Memory B cell (primary cell): ENCODE measurements at regions not wholly inside any gene's neighbourhood (a gene's known extent, or its start where the extent isn't known, plus 50 kb on each side); places are given as distances from the start of the nearest gene placed in this dataset.

Source experiments
- ATAC-seq: fragments of 150-1000 bp; cut with Tn5 transposase; 2 replicates; pipeline ENCODE4 v1.10.0; 2021; ENCODE audit warnings: low read depth, mild to moderate bottlenecking, moderate library complexity
- DNase-seq, 2 donors: peaks; one replicate each; pipeline ENCODE4 v3.0.0; 2022; ENCODE audit warnings: low spot score in 2 of 2
- H3K27ac Mint-ChIP-seq: one replicate; pipeline ENCODE4 v1.8.0; 2022; ENCODE audit warnings: mild to moderate bottlenecking, moderate library complexity, mixed read lengths
- H3K27me3 Mint-ChIP-seq: one replicate; pipeline ENCODE4 v1.8.0; 2022; ENCODE audit warnings: mixed read lengths
- H3K36me3 Mint-ChIP-seq: one replicate; pipeline ENCODE4 v1.8.0; 2022; ENCODE audit warnings: mild to moderate bottlenecking, mixed read lengths
- H3K4me1 Mint-ChIP-seq: one replicate; pipeline ENCODE4 v1.8.0; 2022; ENCODE audit warnings: mixed read lengths
- H3K4me3 Mint-ChIP-seq: one replicate; pipeline ENCODE4 v1.8.0; 2022; ENCODE audit warnings: mild to moderate bottlenecking, moderate library complexity, mixed read lengths
- H3K9me3 Mint-ChIP-seq: one replicate; pipeline ENCODE4 v1.8.0; 2022; ENCODE audit warnings: mixed read lengths

DNA sequence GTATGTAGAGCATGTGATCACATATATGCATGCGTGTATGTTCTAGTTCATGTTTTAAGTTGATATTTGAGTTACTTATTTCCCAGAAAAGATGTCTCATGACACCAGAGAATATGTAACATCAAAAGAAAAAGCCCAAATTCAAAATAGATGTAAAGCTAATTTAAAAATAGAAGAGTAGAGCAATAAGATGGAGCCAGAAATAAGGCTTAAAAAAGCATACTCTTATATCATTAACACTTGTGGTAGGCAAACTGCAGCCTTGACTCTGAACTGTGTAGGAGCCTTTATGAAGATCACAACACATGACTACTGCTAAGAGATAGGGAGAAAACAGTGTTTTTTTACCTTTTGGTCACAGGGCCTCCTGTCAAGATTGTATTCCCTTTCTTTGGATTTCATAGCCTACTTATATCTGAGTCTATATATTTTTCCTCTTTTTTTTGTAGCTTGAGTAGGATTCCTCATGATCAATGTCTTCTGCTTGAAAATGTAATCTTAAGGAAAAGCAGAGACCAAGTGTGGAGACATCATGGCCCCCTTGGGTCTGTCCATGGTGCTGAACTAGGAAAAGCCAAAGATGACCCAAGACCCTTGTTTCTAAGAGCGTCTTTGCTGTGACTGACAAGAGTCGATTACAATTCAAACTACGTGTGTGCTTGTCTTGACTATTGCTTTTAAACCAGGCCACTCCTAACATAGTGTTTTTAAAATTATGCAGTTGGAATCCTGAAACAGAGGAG, 390.4 kb downstream of the SHISA9 start:
- no peak overlapping the region for H3K4me3 Mint-ChIP-seq
- peaks cover 8% of the 10 kb centered on the region for H3K9me3 Mint-ChIP-seq
- H3K4me1 Mint-ChIP-seq: no peaks in the 10 kb centered on the region
- peaks cover 10% of the 10 kb centered on the region for H3K27me3 Mint-ChIP-seq
- ATAC-seq (no peak), DNase-seq (no peak)
- H3K36me3 Mint-ChIP-seq: no peaks in the 10 kb centered on the region
- no peak overlapping the region for H3K27ac Mint-ChIP-seq

DNA sequence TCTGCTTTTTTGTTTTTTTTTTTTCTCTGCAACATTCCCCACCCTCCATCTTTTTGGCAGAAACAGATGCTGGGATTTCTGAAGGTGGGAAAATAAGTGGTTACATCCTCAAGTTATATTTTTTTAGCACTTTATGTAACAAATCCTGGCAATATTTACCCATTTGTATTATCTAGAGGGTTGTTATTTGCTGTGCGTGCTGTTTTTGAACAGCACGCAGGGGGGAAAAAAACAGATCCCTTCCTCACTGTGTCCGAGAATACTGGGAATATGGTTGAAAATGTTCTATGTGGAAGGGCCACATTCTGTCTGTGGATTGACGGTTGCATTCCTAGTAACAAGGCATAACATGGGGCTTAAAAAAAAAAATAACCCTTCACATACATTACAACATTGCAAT, 394.8 kb downstream of the SHISA9 start:
- peaks cover 3% of the 10 kb centered on the region for H3K36me3 Mint-ChIP-seq
- DNase-seq (no peak), ATAC-seq (no peak)
- H3K9me3 Mint-ChIP-seq: peaks cover 3% of the 10 kb centered on the region
- H3K27ac Mint-ChIP-seq: no peak overlapping the region
- H3K4me3 Mint-ChIP-seq: no peak overlapping the region
- no peaks in the 10 kb centered on the region for H3K4me1 Mint-ChIP-seq
- peaks cover 3% of the 10 kb centered on the region for H3K27me3 Mint-ChIP-seq

DNA sequence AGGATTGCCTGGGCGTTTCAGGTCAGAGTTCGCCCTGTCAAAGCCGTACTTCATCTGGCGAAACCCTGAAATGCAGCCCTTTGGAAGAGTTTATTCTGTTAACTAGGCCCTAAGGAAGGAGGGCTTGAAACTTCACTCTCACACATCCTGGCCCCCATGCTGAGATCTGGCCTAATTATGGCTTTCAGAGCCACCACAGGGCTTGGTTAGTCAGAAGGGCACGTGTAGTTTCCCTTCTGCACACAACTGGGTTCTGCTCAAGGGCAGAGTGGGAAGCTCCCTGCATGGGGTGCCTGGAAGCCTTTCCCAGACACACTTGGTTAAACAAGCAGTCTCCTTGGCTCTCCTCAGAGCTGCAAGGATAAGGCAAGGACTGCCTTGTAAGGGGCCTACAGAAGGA, 397.3 kb downstream of the SHISA9 start:
- H3K9me3 Mint-ChIP-seq: peaks cover 3% of the 10 kb centered on the region
- H3K4me3 Mint-ChIP-seq: no peak overlapping the region
- H3K27me3 Mint-ChIP-seq: peaks cover 3% of the 10 kb centered on the region
- no peaks in the 10 kb centered on the region for H3K4me1 Mint-ChIP-seq
- no peak for DNase-seq
- H3K27ac Mint-ChIP-seq: no peak overlapping the region
- ATAC-seq: no peak
- H3K36me3 Mint-ChIP-seq: peaks cover 3% of the 10 kb centered on the region

DNA sequence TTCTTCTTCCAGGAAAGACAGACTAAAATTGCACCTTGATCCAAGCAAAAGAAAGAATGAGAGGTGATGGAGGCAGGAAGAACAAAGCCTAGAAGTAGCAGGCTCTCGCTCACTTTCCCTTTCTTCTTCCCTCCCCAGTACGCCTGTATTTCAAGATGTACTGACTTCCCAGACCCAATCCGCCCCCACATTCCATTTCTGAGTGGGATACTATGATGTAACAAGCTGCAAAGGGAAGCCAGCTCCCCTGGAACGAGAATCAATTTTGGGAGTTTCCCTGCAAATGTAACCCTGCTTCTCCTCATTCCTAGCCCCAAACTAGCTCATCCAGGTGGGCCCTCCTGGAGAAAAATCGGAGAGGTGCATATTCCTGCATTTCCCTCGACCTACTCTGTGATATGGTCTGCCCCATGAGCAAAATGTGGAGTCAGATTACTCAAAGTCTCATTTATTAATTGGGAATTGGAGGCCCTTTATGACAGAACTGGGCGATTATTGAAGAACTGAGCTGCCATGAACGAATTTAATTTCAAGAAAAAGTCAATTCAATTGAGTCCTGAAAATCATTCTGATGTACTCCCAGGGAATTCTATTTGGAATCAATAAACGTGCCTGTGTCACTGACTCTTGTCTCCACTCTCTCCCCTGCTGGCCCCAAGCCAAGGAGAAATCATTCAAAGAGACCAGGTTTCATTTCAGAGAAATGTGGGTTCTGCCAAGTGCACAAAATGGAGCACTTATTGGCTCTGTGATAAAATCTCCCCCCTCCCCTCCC, 398.9 kb downstream of the SHISA9 start:
- H3K4me3 Mint-ChIP-seq: no peak overlapping the region
- no peak overlapping the region for H3K27ac Mint-ChIP-seq
- peaks cover 3% of the 10 kb centered on the region for H3K36me3 Mint-ChIP-seq
- no peak for ATAC-seq
- peaks cover 3% of the 10 kb centered on the region for H3K27me3 Mint-ChIP-seq
- H3K4me1 Mint-ChIP-seq: no peaks in the 10 kb centered on the region
- peaks cover 3% of the 10 kb centered on the region for H3K9me3 Mint-ChIP-seq
- no peak for DNase-seq

DNA sequence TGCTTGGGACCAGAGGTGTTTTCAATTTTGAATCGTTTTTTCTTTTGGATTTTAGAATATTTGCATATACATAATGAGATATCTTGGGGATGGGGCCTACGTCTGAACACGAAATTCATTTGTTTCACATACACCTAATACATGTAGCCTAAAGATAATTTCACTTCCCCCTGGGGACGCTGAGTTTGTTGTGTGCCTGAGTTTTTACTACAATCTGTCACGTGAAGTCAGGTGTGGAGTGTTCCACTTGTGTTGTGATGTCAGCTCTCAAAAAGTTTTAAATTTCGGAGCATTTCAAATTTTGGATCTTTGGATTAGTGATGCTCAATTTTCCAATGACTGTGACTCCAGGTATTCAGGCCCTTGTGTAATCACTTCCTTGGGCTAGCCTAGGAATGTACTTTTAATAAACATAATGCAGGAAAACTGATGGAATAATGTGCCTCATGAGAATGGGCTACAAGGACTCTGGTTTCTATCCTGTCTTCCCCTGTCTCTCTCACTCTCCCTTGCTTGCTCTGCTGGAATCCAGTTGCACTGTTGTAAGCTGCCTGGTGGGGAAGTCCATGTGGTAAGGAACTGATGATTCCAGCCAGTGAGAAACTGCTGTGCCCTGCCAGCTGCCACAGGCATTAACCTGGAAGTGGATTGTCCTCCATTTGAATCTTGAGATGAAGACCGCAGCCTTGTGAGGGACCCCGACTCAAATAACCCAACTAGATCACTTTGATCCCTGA, 403.8 kb downstream of the SHISA9 start:
- peaks cover 3% of the 10 kb centered on the region for H3K9me3 Mint-ChIP-seq
- ATAC-seq: no peak
- H3K36me3 Mint-ChIP-seq: peaks cover 3% of the 10 kb centered on the region
- H3K4me3 Mint-ChIP-seq: no peak overlapping the region
- no peak overlapping the region for H3K27ac Mint-ChIP-seq
- no peaks in the 10 kb centered on the region for H3K4me1 Mint-ChIP-seq
- no peak for DNase-seq
- peaks cover 3% of the 10 kb centered on the region for H3K27me3 Mint-ChIP-seq

DNA sequence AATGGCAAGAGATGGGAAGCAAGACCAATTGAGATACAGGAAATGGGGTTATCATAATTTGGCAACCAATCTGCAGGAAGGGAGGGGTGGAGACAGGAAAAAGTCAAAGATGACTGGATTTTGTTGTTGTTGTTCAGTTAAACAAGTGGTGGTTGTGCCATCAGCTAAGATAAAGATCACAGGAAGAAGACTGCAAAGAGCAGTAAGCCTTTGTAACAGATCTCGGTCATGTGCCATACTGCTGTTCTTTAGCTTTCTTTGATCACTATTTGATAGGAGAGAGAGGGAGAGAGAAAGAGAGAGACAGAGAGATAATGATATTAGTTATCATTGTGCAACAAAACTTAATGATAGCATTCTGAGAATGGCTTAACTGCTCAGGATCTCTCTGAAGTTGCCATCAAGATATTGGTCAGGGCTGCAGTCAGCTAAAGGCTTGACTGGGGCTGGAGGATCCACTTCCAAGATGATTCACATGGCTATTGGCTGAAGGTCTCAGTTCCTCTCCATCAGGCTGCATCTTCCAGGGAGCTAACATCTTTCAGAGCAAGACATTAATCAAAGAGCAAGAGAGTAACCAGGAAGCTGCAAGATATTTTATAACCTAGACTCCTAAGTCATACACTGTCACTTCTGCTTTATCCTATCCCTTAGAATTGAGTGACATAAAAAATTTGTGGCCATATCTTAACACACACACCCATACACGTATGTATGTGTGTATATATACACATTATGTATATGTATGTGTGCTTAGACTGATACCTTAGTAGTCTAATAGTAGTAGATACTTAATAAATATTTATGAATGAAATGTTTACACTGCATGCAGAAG, 405.0 kb downstream of the SHISA9 start:
- ATAC-seq: no peak
- Mint-ChIP-seq H3K4me3 (no peak overlapping the region), H3K9me3 (no peaks in the 10 kb centered on the region)

DNA sequence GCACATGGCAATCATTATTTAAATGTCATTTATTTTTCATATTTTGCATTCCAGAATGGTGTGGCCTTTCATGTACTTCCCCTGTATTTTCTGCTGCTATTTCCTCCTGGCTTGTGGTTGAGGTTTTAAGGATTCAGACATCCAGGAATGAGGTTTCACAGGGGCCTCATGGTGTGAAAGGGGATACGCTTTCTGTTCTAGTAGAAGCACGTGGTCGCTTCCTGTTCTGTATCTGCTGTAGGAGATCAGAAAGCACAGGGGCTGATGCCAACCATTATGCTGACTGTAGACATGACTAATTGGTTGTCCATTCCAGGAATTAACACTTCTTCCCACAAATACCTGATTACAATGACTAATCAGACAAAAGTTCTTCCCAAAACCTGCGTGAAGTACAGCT, 405.9 kb downstream of the SHISA9 start:
- DNase-seq (no peak), ATAC-seq (no peak)
- Mint-ChIP-seq H3K27me3 (no peaks in the 10 kb centered on the region), H3K36me3 (no peaks in the 10 kb centered on the region), H3K27ac (no peak overlapping the region), H3K9me3 (no peaks in the 10 kb centered on the region), H3K4me1 (no peaks in the 10 kb centered on the region), H3K4me3 (no peak overlapping the region)

More for the DNA sequence above, 405.0 kb downstream of the SHISA9 start:
- no peak overlapping the region for H3K27ac Mint-ChIP-seq
- no peaks in the 10 kb centered on the region for H3K4me1 Mint-ChIP-seq
- no peak for DNase-seq
- H3K27me3 Mint-ChIP-seq: no peaks in the 10 kb centered on the region
- no peaks in the 10 kb centered on the region for H3K36me3 Mint-ChIP-seq

DNA sequence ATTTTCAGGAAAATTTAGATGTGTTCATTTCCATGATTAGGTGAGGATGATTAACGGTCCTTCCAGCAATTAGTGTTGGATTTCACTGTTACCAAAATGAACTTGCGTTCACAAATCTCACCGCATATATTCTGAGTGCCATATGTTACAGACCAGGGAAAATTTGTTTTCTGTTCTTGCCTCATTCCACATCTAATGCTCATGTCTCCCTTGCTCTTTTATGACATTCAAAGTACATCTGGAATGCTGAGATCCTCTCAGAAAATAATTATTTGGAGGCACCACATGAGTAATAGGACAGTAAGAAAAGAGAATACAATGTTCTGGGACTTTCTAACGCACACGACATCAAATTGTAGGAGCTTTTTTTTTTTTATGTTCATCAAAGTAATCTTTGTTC, 406.5 kb downstream of the SHISA9 start:
- no peak overlapping the region for H3K27ac Mint-ChIP-seq
- no peaks in the 10 kb centered on the region for H3K36me3 Mint-ChIP-seq
- H3K9me3 Mint-ChIP-seq: no peaks in the 10 kb centered on the region
- DNase-seq: no peak
- no peak for ATAC-seq
- no peaks in the 10 kb centered on the region for H3K27me3 Mint-ChIP-seq
- no peaks in the 10 kb centered on the region for H3K4me1 Mint-ChIP-seq
- no peak overlapping the region for H3K4me3 Mint-ChIP-seq

DNA sequence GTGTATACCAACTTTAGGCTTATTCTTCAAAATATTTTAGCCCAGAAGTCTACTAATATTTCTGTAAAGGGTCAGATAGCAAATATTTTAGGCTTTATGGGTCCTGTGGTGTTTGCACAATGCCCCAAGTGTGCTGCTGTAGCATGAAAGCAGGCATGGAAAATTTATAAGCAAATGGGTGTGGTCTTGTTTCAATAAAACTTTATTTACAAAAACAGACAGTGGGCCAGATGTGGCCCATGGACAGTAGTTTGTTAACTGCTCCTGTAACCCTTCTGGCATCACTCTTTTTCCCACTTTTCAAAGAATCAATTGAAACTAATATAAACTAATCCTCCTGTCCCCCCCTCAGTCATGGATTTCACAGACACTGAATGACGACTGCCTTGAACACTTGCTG, 410.7 kb downstream of the SHISA9 start:
- Mint-ChIP-seq H3K27me3 (no peaks in the 10 kb centered on the region), H3K4me1 (peaks cover 6% of the 10 kb centered on the region), H3K4me3 (no peak overlapping the region), H3K27ac (no peak overlapping the region), H3K36me3 (no peaks in the 10 kb centered on the region), H3K9me3 (no peaks in the 10 kb centered on the region)
- DNase-seq (no peak), ATAC-seq (no peak)

DNA sequence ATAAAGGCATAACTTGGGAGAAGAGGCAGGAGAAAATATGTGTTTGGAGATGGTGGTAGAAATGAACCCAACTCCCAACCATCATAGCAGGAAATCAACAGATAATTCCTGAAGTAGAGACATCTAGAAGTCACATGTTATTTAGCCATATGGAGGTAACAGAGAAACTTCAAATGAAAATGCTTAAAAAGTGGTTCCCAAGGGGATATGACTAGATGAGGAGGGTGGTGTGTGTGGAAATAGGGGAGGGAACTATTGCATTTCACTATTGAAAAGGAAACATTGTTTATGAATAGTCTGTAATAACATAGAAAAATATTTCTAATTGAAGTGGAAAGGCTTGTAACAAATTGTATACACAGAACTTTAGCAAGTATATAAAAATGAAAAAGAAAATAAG, 412.0 kb downstream of the SHISA9 start:
- no peaks in the 10 kb centered on the region for H3K9me3 Mint-ChIP-seq
- no peak overlapping the region for H3K27ac Mint-ChIP-seq
- no peak overlapping the region for H3K4me3 Mint-ChIP-seq
- ATAC-seq (no peak), DNase-seq (no peak)
- peaks cover 6% of the 10 kb centered on the region for H3K4me1 Mint-ChIP-seq
- H3K27me3 Mint-ChIP-seq: peaks cover 2% of the 10 kb centered on the region
- no peaks in the 10 kb centered on the region for H3K36me3 Mint-ChIP-seq

DNA sequence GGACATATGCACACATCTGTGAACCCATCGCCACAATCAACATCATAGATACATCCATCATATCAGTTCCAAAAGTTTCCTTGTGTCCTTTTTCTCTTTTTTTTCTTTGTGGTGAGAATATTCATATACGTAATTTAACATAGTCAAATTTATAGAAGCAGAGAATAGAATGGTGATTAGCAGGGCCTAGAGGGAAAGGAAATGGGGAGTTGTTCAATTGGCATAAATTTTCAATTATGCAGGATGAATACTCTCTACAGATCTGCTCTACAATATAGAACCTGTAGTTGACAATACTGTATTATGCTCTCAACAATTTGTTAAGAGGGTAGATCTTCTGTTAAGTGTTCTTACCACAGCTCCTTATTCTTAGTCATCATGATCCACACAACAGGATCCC, 413.2 kb downstream of the SHISA9 start:
- Mint-ChIP-seq H3K27ac (no peak overlapping the region), H3K4me3 (no peak overlapping the region), H3K36me3 (no peaks in the 10 kb centered on the region), H3K4me1 (peaks cover 6% of the 10 kb centered on the region), H3K27me3 (peaks cover 2% of the 10 kb centered on the region), H3K9me3 (no peaks in the 10 kb centered on the region)
- DNase-seq (no peak), ATAC-seq (no peak)

DNA sequence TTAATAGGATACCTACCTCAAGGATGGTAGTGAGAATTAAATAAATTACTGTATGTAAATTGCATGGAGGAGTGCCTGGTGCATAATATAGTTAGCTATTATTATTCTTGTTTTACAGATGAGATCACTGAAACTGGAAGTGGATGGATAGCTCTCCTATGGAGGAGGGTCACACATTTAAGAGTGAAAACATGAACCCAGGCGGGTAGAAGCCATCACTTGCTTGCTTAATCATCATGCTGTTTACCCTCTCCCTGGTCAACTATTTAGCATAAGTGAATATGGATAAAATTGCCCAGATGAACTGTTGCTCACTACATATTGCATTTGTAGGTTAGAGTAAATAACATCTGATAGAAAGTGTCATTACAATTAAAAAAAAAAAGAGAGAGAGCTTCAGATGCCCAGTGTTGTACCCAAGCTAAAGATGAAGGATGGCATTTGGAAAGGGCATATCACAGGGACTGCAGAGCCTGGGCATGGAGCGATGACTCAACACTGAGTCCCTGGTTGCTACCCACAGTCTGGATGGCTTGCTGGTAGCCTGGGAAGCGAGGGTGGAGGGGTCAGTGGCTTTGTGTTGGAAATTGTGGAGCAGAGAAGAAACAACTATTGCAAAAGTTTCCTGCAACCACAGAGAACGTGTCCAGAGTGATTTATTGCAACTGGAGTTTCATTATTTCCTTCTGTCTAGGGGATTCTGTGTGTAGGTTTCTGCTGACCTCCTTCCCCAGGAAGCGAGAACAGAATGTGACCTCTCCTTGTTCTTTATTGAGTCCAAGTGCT, 414.4 kb downstream of the SHISA9 start:
- ATAC-seq (no peak), DNase-seq (no peak)
- Mint-ChIP-seq H3K36me3 (no peaks in the 10 kb centered on the region), H3K4me1 (peaks cover 6% of the 10 kb centered on the region), H3K27ac (no peak overlapping the region), H3K4me3 (no peak overlapping the region), H3K9me3 (no peaks in the 10 kb centered on the region), H3K27me3 (peaks cover 2% of the 10 kb centered on the region)

DNA sequence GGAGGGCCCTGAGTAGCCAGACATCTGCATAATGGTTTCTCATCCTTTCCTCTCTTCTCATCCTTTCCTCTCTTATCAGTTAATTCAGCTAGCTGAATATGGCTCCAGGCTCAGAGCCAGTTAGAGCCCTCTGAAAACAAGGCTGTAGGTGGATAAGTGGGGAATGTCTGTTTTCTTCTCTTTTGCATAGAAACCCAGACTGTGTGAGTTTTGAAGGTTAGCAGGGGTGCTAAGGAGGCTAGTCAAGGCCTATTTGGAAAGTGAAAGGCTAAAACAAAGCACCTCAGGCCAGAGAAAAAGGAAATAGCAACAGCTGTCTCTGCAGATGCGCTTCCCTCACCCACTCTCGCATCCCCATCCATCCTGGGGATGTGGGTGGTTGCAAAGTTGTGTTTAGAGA, 420.9 kb downstream of the SHISA9 start:
- Mint-ChIP-seq H3K4me1 (no peaks in the 10 kb centered on the region), H3K4me3 (no peak overlapping the region), H3K36me3 (no peaks in the 10 kb centered on the region), H3K9me3 (peaks cover 2% of the 10 kb centered on the region), H3K27ac (no peak overlapping the region), H3K27me3 (peaks cover 2% of the 10 kb centered on the region)
- DNase-seq (no peak), ATAC-seq (no peak)
